ENCODE measurements at regions not wholly inside any gene's neighbourhood (a gene's known extent, or its start where the extent isn't known, plus 50 kb on each side); places are given as distances from the start of the nearest gene placed in this dataset.

GRCh38 chr13:105598529-105598928, 936.9 kb downstream of the EFNB2 start:
- no peak for DNase-seq (ENCODE audit: low spot score)
- no peak overlapping the region for H3K4me3 Mint-ChIP-seq (ENCODE audit: unreplicated experiment)
- TF ChIP-seq CTCF (IDR thresholded peaks at IDR 0.05) = no peak
- no peak overlapping the region for H3K27ac Mint-ChIP-seq (ENCODE audit: unreplicated experiment)
- peaks cover 6% of the 10 kb centered on the region for H3K9me3 Mint-ChIP-seq (ENCODE audit: low read depth)
- H3K27me3 Mint-ChIP-seq (ENCODE audit: low read depth) = no peaks in the 10 kb centered on the region
- peaks cover 10% of the 10 kb centered on the region for H3K4me1 Mint-ChIP-seq (ENCODE audit: low read depth)
- no peaks in the 10 kb centered on the region for H3K36me3 Mint-ChIP-seq (ENCODE audit: low read depth)

GRCh38 chr13:105597573-105597972, 937.9 kb downstream of the EFNB2 start:
- H3K27me3 Mint-ChIP-seq (ENCODE audit: low read depth) = no peaks in the 10 kb centered on the region

GRCh38 chr13:105595471-105595870, 940.0 kb downstream of the EFNB2 start:
- H3K9me3 Mint-ChIP-seq (ENCODE audit: low read depth) = peaks cover 3% of the 10 kb centered on the region
- TF ChIP-seq CTCF (IDR thresholded peaks at IDR 0.05) = no peak

More at GRCh38 chr13:105597573-105597972, 937.9 kb downstream of the EFNB2 start:
- DNase-seq (ENCODE audit: low spot score) = no peak
- no peak overlapping the region for H3K4me3 Mint-ChIP-seq (ENCODE audit: unreplicated experiment)
- peaks cover 6% of the 10 kb centered on the region for H3K9me3 Mint-ChIP-seq (ENCODE audit: low read depth)
- no peak overlapping the region for H3K27ac Mint-ChIP-seq (ENCODE audit: unreplicated experiment)
- H3K4me1 Mint-ChIP-seq (ENCODE audit: low read depth) = peaks cover 4% of the 10 kb centered on the region
- TF ChIP-seq CTCF (IDR thresholded peaks at IDR 0.05) = no peak
- no peaks in the 10 kb centered on the region for H3K36me3 Mint-ChIP-seq (ENCODE audit: low read depth)

GRCh38 chr13:105591277-105591676, 944.2 kb downstream of the EFNB2 start:
- no peak for DNase-seq (ENCODE audit: low spot score)
- Mint-ChIP-seq H3K9me3 (ENCODE audit: low read depth) (no peaks in the 10 kb centered on the region), H3K4me1 (ENCODE audit: low read depth) (peaks cover 11% of the 10 kb centered on the region), H3K36me3 (ENCODE audit: low read depth) (no peaks in the 10 kb centered on the region), H3K27me3 (ENCODE audit: low read depth) (no peaks in the 10 kb centered on the region), H3K27ac (ENCODE audit: unreplicated experiment) (no peak overlapping the region), H3K4me3 (ENCODE audit: unreplicated experiment) (no peak overlapping the region)
- TF ChIP-seq CTCF (IDR thresholded peaks at IDR 0.05) = no peak

More at GRCh38 chr13:105595471-105595870, 940.0 kb downstream of the EFNB2 start:
- no peaks in the 10 kb centered on the region for H3K36me3 Mint-ChIP-seq (ENCODE audit: low read depth)
- no peak overlapping the region for H3K27ac Mint-ChIP-seq (ENCODE audit: unreplicated experiment)
- no peak for DNase-seq (ENCODE audit: low spot score)
- no peaks in the 10 kb centered on the region for H3K27me3 Mint-ChIP-seq (ENCODE audit: low read depth)
- peaks cover 4% of the 10 kb centered on the region for H3K4me1 Mint-ChIP-seq (ENCODE audit: low read depth)
- H3K4me3 Mint-ChIP-seq (ENCODE audit: unreplicated experiment) = no peak overlapping the region

GRCh38 chr13:105587786-105588185, 947.7 kb downstream of the EFNB2 start:
- Mint-ChIP-seq H3K27me3 (ENCODE audit: low read depth) (no peaks in the 10 kb centered on the region), H3K9me3 (ENCODE audit: low read depth) (no peaks in the 10 kb centered on the region), H3K36me3 (ENCODE audit: low read depth) (no peaks in the 10 kb centered on the region), H3K4me3 (ENCODE audit: unreplicated experiment) (no peak overlapping the region), H3K4me1 (ENCODE audit: low read depth) (peaks cover 11% of the 10 kb centered on the region), H3K27ac (ENCODE audit: unreplicated experiment) (no peak overlapping the region)
- no peak for TF ChIP-seq CTCF (IDR thresholded peaks at IDR 0.05)
- no peak for DNase-seq (ENCODE audit: low spot score)

All from chondrocyte (in vitro differentiated cells).